Naive B cell (primary cell): ENCODE measurements at regions not wholly inside any gene's neighbourhood (a gene's known extent, or its start where the extent isn't known, plus 50 kb on each side); places are given as distances from the start of the nearest gene placed in this dataset.
"Not testable (repeated sequence)": the region's sequence is repeated elsewhere in the genome, so short reads cannot be mapped to it uniquely, and the experiment has no call there.

ENCODE experiments used
- ATAC-seq, 2 donors: fragments of 150-1000 bp; cut with Tn5 transposase; 2 replicates each; pipeline ENCODE4 v1.10.0; 2021; ENCODE audit warnings: low read depth in 2 of 2, mild to moderate bottlenecking in 2 of 2, moderate library complexity in 2 of 2
- DNase-seq: peaks from one replicate; pipeline ENCODE4 v3.0.0; 2022
- H3K27ac Mint-ChIP-seq, 6 donors: one replicate each; pipeline ENCODE4 v1.8.0; 2020 to 2022; ENCODE audit warnings: mild to moderate bottlenecking in 6 of 6, mixed read lengths in 6 of 6, moderate library complexity in 5 of 6, inconsistent platforms in 2 of 6
- H3K27me3 Mint-ChIP-seq, 3 donors: one replicate each; pipeline ENCODE4 v1.8.0; 2021 to 2022; ENCODE audit warnings: mixed read lengths in 3 of 3, mild to moderate bottlenecking in 1 of 3
- H3K36me3 Mint-ChIP-seq, 2 donors: one replicate each; pipeline ENCODE4 v1.8.0; 2020 to 2022; ENCODE audit warnings: mixed read lengths in 2 of 2, inconsistent platforms in 1 of 2, mild to moderate bottlenecking in 1 of 2
- H3K4me1 Mint-ChIP-seq, 3 donors: one replicate each; pipeline ENCODE4 v1.8.0; 2020 to 2022; ENCODE audit warnings: mixed read lengths in 3 of 3, inconsistent platforms in 1 of 3, mild to moderate bottlenecking in 1 of 3, moderate library complexity in 1 of 3
- H3K4me3 Mint-ChIP-seq, 8 donors: one replicate each; pipeline ENCODE4 v1.8.0; 2020 to 2022; ENCODE audit warnings: mild to moderate bottlenecking in 8 of 8, mixed read lengths in 8 of 8, moderate library complexity in 8 of 8, inconsistent platforms in 2 of 8
- H3K9me3 Mint-ChIP-seq, 7 donors: one replicate each; pipeline ENCODE4 v1.8.0; 2020 to 2022; ENCODE audit warnings: mixed read lengths in 7 of 7, mild to moderate bottlenecking in 5 of 7, inconsistent platforms in 2 of 7, moderate library complexity in 1 of 7

DNA sequence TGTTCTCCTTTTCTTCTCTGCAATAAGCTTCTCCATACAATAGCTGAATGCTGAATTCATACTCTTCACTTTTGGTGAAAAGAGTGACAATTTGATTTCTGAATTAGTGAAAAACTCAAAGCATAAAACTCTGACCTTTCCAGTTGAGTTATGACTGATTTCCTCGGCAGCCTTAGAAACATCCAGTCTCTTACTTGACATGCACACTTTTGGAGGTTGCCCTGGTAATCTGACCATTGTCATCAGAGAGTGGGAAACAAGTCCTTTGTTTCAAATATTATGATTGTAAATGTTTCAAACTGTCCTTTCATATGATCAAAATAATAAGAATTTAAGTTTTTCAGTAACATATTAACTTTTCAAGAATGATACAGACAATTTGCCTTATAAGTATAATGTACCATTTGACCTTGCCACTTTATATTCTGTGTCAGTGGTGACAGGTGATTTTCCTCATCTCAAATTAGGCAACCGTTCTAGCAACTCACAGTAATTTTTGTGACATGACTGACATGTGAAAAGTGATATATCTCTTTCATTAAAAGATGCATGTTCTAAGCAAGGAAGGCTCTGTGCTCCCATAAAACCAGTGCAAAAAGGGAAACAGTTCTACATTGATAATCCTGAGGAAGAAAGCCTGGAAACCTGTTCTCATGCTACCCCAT is 507.6 kb upstream of the ROBO2 start:
- no peak for ATAC-seq
- Mint-ChIP-seq H3K27ac (no peak overlapping the region), H3K9me3 (peaks cover 2 to 31% (median 10%) of the 10 kb centered on the region in 7 donors), H3K4me3 (no peak overlapping the region), H3K36me3 (peaks cover 0 to 11% of the 10 kb centered on the region in 2 donors), H3K4me1 (no peaks in the 10 kb centered on the region), H3K27me3 (no peaks in the 10 kb centered on the region)
- DNase-seq: no peak

DNA sequence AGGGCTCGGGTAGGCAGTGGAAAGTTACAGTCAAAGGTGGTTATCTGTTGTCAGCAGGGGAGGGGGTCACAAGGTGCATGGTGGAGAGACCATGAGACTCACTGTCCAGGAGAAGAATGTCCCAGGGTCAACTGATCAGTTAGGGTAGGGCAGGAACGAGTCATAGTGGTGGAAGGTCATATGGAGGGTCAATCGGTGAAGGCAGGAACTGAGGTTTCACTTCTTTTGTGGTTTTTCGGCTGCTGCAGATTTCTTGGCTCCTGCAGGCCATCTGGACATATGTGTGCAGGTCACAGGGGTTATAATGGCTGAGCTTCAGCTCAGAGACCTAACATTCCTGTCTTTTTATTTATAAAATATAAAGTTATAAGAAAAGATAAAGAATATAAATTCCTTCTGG is 506.2 kb upstream of the ROBO2 start:
- DNase-seq, H3K27ac Mint-ChIP-seq, H3K4me1 Mint-ChIP-seq, H3K4me3 Mint-ChIP-seq, H3K27me3 Mint-ChIP-seq, ATAC-seq: not testable (repeated sequence)
- H3K36me3 Mint-ChIP-seq: peaks cover 0 to 11% of the 10 kb centered on the region in 2 donors
- H3K9me3 Mint-ChIP-seq: peaks cover 2 to 34% (median 11%) of the 10 kb centered on the region in 7 donors

DNA sequence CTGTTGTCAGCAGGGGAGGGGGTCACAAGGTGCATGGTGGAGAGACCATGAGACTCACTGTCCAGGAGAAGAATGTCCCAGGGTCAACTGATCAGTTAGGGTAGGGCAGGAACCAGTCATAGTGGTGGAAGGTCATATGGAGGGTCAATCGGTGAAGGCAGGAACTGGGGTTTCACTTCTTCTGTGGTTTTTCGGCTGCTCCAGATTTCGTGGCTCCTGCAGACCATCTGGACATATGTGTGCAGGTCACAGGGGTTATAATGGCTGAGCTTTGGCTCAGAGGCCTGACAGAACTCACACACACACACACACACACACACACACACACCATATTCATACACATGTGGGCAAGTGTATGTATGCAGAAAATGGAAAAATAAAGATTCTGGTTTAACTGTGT is 502.0 kb upstream of the ROBO2 start:
- Mint-ChIP-seq H3K36me3 (peaks cover 0 to 11% of the 10 kb centered on the region in 2 donors), H3K9me3 (peaks cover 0 to 31% (median 11%) of the 10 kb centered on the region in 7 donors)
- not testable (repeated sequence) for H3K27me3 Mint-ChIP-seq, H3K27ac Mint-ChIP-seq, H3K4me1 Mint-ChIP-seq, DNase-seq, H3K4me3 Mint-ChIP-seq, ATAC-seq

DNA sequence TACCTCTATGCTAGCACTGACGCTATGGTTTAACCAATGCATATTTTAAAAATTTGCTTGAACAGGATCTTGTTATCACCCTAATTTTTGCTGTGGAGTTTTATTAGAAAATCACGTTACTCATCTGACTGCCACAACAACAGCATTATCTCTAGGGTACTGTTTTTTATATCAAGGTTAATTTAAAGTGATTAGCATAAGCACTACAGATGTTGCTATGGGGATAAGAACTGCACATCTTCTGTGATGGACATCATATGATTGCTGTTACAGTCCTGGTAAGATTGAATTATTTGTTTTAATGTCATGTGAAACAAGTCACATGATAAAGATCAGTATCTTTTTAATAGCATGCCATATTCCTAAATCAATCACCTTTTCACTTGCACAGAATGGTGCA is 492.2 kb upstream of the ROBO2 start:
- Mint-ChIP-seq H3K36me3 (no peaks in the 10 kb centered on the region), H3K27ac (no peak overlapping the region), H3K4me3 (no peak overlapping the region), H3K9me3 (peaks cover 0 to 11% (median 6%) of the 10 kb centered on the region in 7 donors), H3K4me1 (no peaks in the 10 kb centered on the region), H3K27me3 (no peaks in the 10 kb centered on the region)
- DNase-seq: no peak
- no peak for ATAC-seq

DNA sequence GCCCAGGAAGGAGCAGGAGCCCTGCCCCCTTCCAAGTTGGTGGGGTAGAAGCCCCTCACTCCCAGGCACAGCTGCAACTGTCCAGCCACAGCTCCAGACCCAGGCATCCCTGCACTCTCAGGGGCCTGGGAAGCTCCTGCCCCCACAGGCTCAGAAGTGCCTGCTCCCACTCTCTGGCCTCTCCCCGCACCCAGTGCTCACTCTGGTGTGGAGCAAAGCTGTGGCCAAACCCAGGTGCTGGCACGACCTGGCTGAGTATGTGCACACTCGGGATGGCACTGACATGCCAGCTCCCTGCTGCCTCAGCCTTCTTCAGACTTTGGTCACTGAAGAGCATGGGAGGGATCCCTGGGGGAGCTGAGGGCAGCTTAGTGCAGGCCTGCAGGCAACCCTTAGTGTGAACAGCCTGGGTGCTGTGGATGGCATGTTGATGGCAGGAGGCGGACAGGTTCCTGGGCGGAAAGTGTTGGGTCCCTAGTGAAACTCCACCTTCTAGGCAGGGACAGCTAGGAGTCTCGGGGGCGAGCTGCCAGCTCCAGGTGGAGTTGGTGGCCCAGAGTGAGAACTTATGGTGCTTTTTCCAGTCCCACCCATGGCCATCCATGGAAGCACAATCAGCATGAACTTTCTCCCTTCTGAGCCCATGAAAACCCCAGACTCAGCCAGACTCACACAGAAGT is 489.2 kb upstream of the ROBO2 start:
- Mint-ChIP-seq H3K36me3 (no peaks in the 10 kb centered on the region), H3K27ac (no peak overlapping the region), H3K4me1 (no peaks in the 10 kb centered on the region), H3K9me3 (peaks cover 0 to 15% (median 5%) of the 10 kb centered on the region in 7 donors), H3K27me3 (no peaks in the 10 kb centered on the region), H3K4me3 (no peak overlapping the region)
- ATAC-seq (no peak), DNase-seq (no peak)

DNA sequence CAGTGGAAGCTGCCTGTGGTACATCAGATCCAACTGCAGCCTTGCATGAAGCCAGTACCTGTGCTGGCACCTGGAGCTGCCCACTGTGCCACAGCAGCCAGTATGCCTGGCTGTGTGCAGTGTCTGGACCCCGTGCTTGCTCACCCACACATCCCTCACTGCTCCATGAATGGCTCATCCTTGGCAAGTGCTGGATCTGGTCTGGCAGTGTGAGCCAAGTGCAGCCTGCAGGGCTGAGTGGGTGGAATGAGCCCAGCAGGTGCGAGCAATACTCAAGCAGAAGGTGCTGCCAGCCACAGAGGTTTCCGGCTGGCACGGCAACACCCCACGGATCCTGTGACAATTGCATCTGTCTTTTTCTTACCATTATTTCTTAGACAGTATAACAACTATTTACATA is 488.2 kb upstream of the ROBO2 start:
- DNase-seq (no peak), ATAC-seq (no peak)
- Mint-ChIP-seq H3K36me3 (no peaks in the 10 kb centered on the region), H3K4me3 (no peak overlapping the region), H3K27me3 (no peaks in the 10 kb centered on the region), H3K27ac (no peak overlapping the region), H3K4me1 (no peaks in the 10 kb centered on the region), H3K9me3 (peaks cover 0 to 11% (median 5%) of the 10 kb centered on the region in 7 donors)

DNA sequence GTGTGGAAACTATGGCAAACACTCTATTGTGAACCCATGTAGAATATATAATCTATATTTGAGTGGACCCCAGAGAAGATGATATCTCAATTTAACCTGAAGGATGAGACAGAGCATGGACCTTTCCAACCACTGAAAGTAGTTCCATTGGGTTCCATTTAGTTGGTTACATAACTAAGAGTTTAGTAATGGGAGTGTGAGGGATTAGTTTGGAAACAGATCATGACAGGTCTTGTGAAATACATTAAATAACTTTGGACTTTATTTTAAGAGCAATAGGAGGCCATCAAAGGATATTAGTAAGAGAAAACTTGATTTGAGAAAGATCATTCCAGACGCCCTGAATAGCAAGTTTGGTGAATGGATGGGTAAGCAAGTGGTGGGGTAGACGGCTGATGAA is 487.2 kb upstream of the ROBO2 start:
- Mint-ChIP-seq H3K27me3 (no peaks in the 10 kb centered on the region), H3K4me3 (no peak overlapping the region), H3K9me3 (peaks cover 0 to 11% (median 5%) of the 10 kb centered on the region in 7 donors), H3K36me3 (no peaks in the 10 kb centered on the region), H3K4me1 (no peaks in the 10 kb centered on the region), H3K27ac (no peak overlapping the region)
- no peak for DNase-seq
- no peak for ATAC-seq

DNA sequence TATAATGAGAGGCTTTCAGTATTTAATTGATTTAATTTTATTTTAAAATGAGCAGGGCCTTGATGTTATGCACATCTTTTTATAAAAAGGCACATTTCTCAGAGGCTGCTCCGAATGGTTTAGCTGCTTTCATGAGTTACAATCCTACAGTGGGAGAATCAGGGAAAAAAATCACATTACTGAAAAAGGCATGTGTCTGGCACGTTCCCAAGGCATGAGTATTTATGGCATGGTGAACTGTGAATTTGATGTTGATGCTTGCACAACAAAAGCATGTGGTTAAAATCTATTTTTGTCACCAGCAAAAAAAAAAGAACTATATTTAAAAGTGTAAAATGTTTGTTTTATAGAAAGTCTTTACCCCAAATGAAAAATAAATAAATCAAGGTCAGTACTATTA is 485.2 kb upstream of the ROBO2 start:
- no peaks in the 10 kb centered on the region for H3K36me3 Mint-ChIP-seq

DNA sequence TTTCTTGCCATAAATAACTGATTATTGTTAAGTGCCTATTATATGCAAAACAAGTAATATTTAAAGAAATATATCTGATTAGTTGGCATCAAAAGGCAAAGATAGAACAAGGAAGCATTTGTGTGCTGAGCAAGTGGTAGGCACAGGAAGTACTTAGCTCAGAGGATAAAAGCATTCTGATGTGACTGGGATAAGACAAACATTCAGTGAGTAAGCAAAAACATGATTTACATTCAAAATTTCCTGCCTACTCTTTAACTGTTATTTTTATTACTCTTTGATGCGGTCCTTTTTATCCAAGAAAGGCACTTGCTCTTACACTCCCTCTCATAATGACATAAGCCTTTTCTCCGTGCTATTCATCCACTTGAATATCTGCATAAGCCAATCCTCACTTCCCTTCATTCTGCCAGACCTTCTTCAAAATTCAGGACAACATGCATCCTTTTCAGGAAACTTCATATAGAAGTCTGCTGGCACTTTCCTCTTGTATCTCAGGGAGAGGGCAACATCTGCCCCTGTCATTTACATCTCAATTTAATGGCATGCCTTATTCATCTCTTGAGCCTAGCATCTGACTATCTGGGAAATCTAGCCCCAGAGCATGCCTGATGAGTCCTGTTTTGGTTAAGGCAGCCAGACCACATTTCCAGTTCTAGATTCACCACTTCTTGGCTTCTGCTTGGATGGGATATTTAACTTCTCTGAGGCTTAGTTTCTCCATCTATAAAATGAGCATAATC is 478.2 kb upstream of the ROBO2 start:
- H3K9me3 Mint-ChIP-seq: peaks cover 0 to 7% (median 2%) of the 10 kb centered on the region in 7 donors

More for the DNA sequence above, 485.2 kb upstream of the ROBO2 start:
- Mint-ChIP-seq H3K4me1 (no peaks in the 10 kb centered on the region), H3K27ac (no peak overlapping the region), H3K27me3 (no peaks in the 10 kb centered on the region), H3K9me3 (peaks cover 0 to 10% (median 0%) of the 10 kb centered on the region in 7 donors), H3K4me3 (no peak overlapping the region)
- no peak for ATAC-seq
- no peak for DNase-seq

DNA sequence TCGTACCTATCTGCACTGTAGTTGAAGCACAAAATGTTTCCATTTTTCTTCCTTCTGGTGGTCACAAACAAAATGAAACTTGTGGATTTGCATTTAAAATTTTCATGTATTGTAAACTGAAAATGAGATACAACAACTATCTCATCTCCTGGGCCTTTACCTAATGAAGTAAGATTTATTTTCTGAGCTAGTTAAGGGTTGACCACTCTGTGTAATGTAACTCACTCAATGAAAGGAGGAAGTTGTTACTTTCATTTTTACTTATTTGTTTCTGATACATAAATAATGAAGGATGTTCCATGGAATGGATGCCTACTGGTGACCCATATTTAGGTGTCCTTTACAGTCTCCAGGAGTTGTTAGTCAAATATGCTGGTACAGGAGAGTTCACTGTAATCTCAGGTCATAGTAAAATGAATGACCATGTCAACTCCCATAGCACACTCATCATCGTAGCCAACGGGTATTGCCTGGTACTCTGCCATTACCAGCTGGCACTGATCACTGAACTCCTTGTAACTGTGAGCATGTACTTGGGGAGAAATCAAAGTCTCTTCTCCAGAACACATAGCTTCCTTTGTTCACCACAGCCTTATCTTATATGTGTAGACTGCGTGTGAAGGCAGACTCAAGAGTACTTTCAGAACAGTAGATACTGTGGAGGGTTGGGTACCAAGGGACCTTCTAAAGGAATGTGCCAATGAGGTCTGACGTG is 474.2 kb upstream of the ROBO2 start:
- H3K9me3 Mint-ChIP-seq: peaks cover 0 to 5% (median 0%) of the 10 kb centered on the region in 7 donors
- DNase-seq (no peak), ATAC-seq (no peak)
- H3K27ac Mint-ChIP-seq: no peak overlapping the region
- H3K27me3 Mint-ChIP-seq: no peaks in the 10 kb centered on the region
- no peak overlapping the region for H3K4me3 Mint-ChIP-seq
- no peaks in the 10 kb centered on the region for H3K4me1 Mint-ChIP-seq
- no peaks in the 10 kb centered on the region for H3K36me3 Mint-ChIP-seq

More for the DNA sequence above, 478.2 kb upstream of the ROBO2 start:
- H3K36me3 Mint-ChIP-seq: no peaks in the 10 kb centered on the region
- DNase-seq: no peak
- no peaks in the 10 kb centered on the region for H3K4me1 Mint-ChIP-seq
- no peak overlapping the region for H3K4me3 Mint-ChIP-seq
- H3K27me3 Mint-ChIP-seq: no peaks in the 10 kb centered on the region
- no peak overlapping the region for H3K27ac Mint-ChIP-seq
- no peak for ATAC-seq

DNA sequence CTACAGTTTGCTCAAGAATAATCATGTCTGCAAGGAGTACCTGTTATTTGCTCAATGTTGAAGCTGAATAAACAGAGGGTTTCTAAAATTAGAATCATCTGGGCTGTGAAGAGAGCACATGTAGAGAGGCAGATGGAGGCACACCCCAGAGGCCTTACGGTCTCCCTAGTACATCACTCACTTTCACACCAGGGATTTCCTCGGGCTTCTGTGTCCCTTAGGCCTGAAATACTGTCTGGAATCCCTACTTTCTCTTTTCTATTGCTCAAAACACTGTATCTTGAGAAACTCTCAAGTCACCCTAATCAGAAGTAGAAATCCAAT is 473.7 kb upstream of the ROBO2 start:
- Mint-ChIP-seq H3K27ac (no peak overlapping the region), H3K9me3 (peaks cover 0 to 5% (median 0%) of the 10 kb centered on the region in 7 donors), H3K4me3 (no peak overlapping the region), H3K36me3 (no peaks in the 10 kb centered on the region), H3K27me3 (no peaks in the 10 kb centered on the region), H3K4me1 (no peaks in the 10 kb centered on the region)
- ATAC-seq (no peak), DNase-seq (no peak)

DNA sequence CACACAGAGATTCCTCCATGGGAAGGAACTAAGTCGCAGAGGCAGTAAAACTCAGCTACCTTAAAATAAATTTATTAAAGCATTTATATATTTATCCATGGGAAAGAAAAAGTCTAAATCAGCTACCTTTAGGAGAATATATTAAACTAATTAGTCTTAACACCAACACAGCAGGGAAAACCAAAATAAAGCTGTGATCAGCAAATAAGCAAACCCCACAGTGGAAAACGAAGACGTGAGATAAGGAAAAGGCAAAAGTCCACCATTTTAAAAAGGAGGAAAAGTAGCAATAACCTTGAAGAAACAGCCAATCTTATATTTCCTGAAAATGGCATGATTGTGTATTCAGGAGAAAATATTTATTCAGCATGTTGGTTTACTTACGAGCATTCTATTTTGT is 473.0 kb upstream of the ROBO2 start:
- ATAC-seq: no peak
- no peaks in the 10 kb centered on the region for H3K27me3 Mint-ChIP-seq
- H3K36me3 Mint-ChIP-seq: no peaks in the 10 kb centered on the region
- no peak overlapping the region for H3K4me3 Mint-ChIP-seq
- H3K9me3 Mint-ChIP-seq: peaks cover 0 to 5% (median 0%) of the 10 kb centered on the region in 7 donors
- no peak for DNase-seq
- no peak overlapping the region for H3K27ac Mint-ChIP-seq
- H3K4me1 Mint-ChIP-seq: no peaks in the 10 kb centered on the region

DNA sequence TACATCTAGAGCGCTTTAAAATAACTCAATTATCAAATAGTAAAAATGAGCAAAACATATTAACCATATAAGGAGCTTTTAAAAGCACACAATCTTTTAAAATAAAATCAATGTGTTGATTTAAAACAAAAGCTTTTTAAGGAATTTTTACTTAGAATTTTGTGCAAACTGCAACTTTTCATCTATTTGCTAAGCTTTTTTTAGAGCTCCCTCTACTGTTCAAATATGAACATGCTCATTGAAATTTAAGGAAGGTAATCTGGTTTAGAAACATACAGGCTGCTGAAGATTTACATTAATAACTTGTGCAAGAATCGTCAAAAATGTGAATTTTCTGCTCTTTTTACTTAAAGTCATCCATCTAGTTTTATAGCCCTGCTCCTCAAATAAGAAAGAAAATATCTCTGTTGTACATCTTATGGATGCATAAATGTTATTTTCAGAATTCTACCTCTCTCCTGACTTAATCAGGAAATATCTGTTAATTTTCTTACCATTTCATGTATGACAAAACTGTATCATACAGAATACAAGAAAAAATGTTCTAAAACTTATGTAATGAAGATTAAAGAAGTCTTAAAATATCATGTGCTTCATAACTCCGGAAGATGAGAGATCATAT is 469.4 kb upstream of the ROBO2 start:
- Mint-ChIP-seq H3K27ac (no peak overlapping the region), H3K4me3 (no peak overlapping the region), H3K9me3 (no peaks in the 10 kb centered on the region), H3K27me3 (no peaks in the 10 kb centered on the region), H3K36me3 (no peaks in the 10 kb centered on the region), H3K4me1 (no peaks in the 10 kb centered on the region)
- ATAC-seq (no peak), DNase-seq (no peak)
